Esophagus muscularis mucosa (tissue), 3 donors: ENCODE measurements at regions not wholly inside any gene's neighbourhood (a gene's known extent, or its start where the extent isn't known, plus 50 kb on each side); places are given as distances from the start of the nearest gene placed in this dataset.

Experiments used
- CTCF ChIP-seq, 3 experiments: fragments of 200-600 bp in 2 of 3; fragments of 450-650 bp in 1 of 3; sonication (generic) in 2 of 3; IDR thresholded peaks; one replicate each; pipeline ENCODE4 v1.5.1; 2017 to 2019; ENCODE audit warnings: antibody characterized with exemption in 3 of 3, mild to moderate bottlenecking in 2 of 3, moderate library complexity in 1 of 3
- POLR2A ChIP-seq: fragments of 450-650 bp; IDR thresholded peaks from one replicate; pipeline ENCODE4 v1.6.1; 2017; ENCODE audit warnings: antibody characterized with exemption, moderate library complexity, mild to moderate bottlenecking, low read depth
- POLR2AphosphoS5 ChIP-seq, 2 donors: sonication (generic); formaldehyde crosslinking; IDR thresholded peaks; one replicate each; pipeline ENCODE4 v1.6.1; 2017; ENCODE audit warnings: antibody characterized with exemption in 2 of 2

GRCh38 chr7:106583706-106584690 lies 77.0 kb downstream of the CCDC71L start:
- TF ChIP-seq CTCF (IDR thresholded peaks at IDR 0.05) (no peak), POLR2AphosphoS5 (IDR thresholded peaks at IDR 0.05) (no peak), POLR2A (no peak)
